ENCODE measurements at regions not wholly inside any gene's neighbourhood (a gene's known extent, or its start where the extent isn't known, plus 50 kb on each side); places are given as distances from the start of the nearest gene placed in this dataset.

DNA sequence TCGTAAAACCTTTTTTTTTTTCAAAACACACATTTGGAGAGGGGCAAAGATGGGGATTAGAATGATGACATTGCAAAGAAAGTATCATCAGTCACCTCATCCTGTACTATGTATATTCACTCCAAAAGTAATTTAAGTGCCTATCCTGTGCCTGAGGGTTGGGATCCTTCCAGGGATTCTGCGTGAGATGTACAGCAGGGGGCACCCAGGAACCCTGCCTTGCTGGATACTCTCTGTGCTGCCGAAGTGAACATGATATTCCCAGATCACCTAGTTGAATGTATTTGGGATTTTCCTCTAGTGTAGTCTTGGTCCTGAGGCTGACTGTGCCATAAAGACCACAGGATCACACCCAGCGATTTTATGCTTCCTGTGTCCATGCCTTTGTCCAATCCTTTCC is 372.7 kb downstream of the IPO8 start:
- in situ Hi-C loops (cut with MboI; ENCODE audit: low pct_ligation_motif_present in 1 of 4, low pct_unique_long_range_greater_than_20kb in 1 of 4, low sequenced_read_pairs in 3 of 4) (no loop called here), intact Hi-C loops (cut with DNase I; ENCODE audit: low total_unique reads) (no loop called here)
- no peaks in the 10 kb centered on the region for H3K36me3 ChIP-seq
- no peaks in the 10 kb centered on the region for H3K27me3 ChIP-seq
- TF ChIP-seq CTCF (IDR thresholded peaks at IDR 0.05) (no peak), POLR2A (IDR thresholded peaks at IDR 0.05) (no peak), POLR2AphosphoS5 (IDR thresholded peaks at IDR 0.05) (no peak), EP300 (IDR thresholded peaks at IDR 0.05; ENCODE audit: low read depth) (no peak)
- no peak overlapping the region for H3K4me3 ChIP-seq
- no peaks in the 10 kb centered on the region for H3K4me1 ChIP-seq
- 65 to 79% methylated on average over 1 to 4 of the region's 4 CpGs for WGBS, 2 donors (ENCODE audit: low coverage in 1 of 2)
- no peak for DNase-seq
- no peaks in the 10 kb centered on the region for H3K9me3 ChIP-seq
- no peak overlapping the region for H3K27ac ChIP-seq

DNA sequence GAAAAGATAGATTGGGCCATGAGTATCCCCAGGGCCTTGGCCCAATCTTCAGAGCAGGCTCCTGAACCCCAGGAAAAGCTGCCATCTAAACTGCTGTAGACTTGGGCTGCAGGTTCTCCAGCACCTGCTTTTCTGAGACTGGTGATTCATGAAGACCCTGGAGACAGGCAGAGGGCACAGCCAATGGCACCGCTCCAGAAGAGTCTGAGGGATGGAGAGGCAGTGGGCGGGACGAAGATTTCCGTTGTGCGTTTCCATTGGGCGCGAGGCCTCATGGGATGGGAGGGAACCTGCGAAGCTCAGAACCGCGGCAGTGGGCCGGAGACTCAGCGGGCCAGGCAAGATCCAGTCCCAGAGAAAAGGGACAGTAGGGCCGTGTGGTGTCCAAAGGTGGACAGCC is 375.1 kb downstream of the IPO8 start:
- in situ Hi-C loops (cut with MboI; ENCODE audit: low pct_ligation_motif_present in 1 of 4, low pct_unique_long_range_greater_than_20kb in 1 of 4, low sequenced_read_pairs in 3 of 4): no loop called here

DNA sequence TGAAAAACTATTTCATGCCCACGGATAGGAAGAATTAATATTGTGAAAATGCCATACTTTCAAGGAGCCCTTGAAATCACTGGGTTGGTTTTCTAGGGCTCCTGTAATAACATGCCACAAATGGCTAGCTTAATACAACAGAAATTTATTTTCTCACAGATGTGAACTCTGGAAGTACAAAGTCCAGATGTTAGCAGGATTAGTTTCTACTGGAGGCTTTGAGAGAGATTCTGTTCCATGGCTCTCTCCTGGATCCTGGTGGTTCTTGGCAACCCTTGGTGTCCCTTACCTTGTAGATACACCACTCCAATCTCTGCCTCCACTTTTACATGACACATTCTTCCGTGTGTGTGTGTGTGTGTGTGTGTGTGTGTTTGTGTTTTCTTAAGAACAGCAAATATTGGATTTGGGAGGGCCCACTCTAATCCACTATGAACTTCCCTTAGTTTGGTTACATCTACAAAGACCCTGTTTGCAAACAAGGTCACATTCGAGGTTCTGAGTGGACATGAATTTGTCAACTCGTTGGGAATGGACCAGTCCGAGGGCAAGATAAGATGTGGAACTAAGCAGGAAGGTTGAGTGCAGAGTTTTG is 381.1 kb downstream of the IPO8 start:
- in situ Hi-C loops (cut with MboI; ENCODE audit: low pct_ligation_motif_present in 1 of 4, low pct_unique_long_range_greater_than_20kb in 1 of 4, low sequenced_read_pairs in 3 of 4): no loop called here
- intact Hi-C loops (cut with DNase I; ENCODE audit: low total_unique reads): no loop called here
- 40 to 54% methylated on average over 5 of the region's 5 CpGs for WGBS, 2 donors (ENCODE audit: low coverage in 1 of 2)
- H3K27me3 ChIP-seq: no peaks in the 10 kb centered on the region
- no peaks in the 10 kb centered on the region for H3K36me3 ChIP-seq
- no peak overlapping the region for H3K4me3 ChIP-seq
- no peaks in the 10 kb centered on the region for H3K9me3 ChIP-seq
- TF ChIP-seq CTCF (IDR thresholded peaks at IDR 0.05) (no peak), POLR2AphosphoS5 (IDR thresholded peaks at IDR 0.05) (no peak), POLR2A (IDR thresholded peaks at IDR 0.05) (no peak), EP300 (IDR thresholded peaks at IDR 0.05; ENCODE audit: low read depth) (no peak)
- DNase-seq: no peak
- H3K27ac ChIP-seq: no peak overlapping the region
- H3K4me1 ChIP-seq: no peaks in the 10 kb centered on the region

More for the DNA sequence above, 375.1 kb downstream of the IPO8 start:
- no peaks in the 10 kb centered on the region for H3K36me3 ChIP-seq
- no peaks in the 10 kb centered on the region for H3K4me1 ChIP-seq
- 93 to 94% methylated on average over 6 to 13 of the region's 13 CpGs for WGBS, 2 donors (ENCODE audit: low coverage in 1 of 2)
- no peak for TF ChIP-seq CTCF (IDR thresholded peaks at IDR 0.05)
- TF ChIP-seq POLR2A (IDR thresholded peaks at IDR 0.05): no peak
- no peak for TF ChIP-seq EP300 (IDR thresholded peaks at IDR 0.05; ENCODE audit: low read depth)
- TF ChIP-seq POLR2AphosphoS5 (IDR thresholded peaks at IDR 0.05): no peak
- H3K4me3 ChIP-seq: no peak overlapping the region
- intact Hi-C loops (cut with DNase I; ENCODE audit: low total_unique reads): no loop called here
- no peaks in the 10 kb centered on the region for H3K27me3 ChIP-seq
- no peak overlapping the region for H3K27ac ChIP-seq
- DNase-seq: no peak
- no peaks in the 10 kb centered on the region for H3K9me3 ChIP-seq

DNA sequence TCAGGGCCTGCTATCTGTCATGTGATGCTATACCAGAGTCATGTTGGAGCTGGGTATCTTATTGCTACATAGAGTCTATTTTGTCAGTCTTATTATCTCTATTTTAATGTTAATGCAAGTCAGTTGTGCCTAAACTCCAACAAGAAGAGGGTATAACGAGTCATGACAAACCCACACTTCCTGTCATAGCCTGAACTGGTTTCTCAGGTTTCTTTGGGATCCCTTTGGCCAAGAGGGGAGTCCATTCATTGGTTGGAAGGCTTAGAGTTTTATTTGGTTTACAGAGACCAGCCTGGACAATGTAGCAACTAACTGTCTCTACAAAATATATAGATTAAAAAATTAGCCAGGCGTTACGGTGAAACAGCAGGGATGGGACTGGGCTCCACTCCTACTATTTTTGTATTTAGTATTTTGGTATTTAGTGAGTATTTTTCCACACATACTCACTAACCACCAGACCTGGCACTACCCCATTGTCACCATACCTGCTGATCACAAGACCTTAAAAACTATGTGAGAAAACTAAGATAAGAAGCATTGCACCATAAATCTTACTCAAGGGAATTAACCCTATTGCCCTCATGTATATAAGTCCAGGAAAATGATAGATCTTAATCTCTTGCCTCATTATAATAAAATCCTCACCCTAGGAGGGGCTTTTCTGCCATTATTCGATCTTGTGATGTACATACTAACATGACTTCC is 387.5 kb downstream of the IPO8 start:
- no peak for DNase-seq
- H3K36me3 ChIP-seq: no peaks in the 10 kb centered on the region
- H3K4me1 ChIP-seq: no peaks in the 10 kb centered on the region
- in situ Hi-C loops (cut with MboI; ENCODE audit: low pct_ligation_motif_present in 1 of 4, low pct_unique_long_range_greater_than_20kb in 1 of 4, low sequenced_read_pairs in 3 of 4) (no loop called here), intact Hi-C loops (cut with DNase I; ENCODE audit: low total_unique reads) (no loop called here)
- H3K27ac ChIP-seq: no peak overlapping the region
- no peaks in the 10 kb centered on the region for H3K9me3 ChIP-seq
- 56 to 79% methylated on average over 4 of the region's 4 CpGs for whole genome bisulfite sequencing, 2 donors (ENCODE audit: low coverage in 1 of 2)
- no peak overlapping the region for H3K4me3 ChIP-seq
- TF ChIP-seq POLR2A (IDR thresholded peaks at IDR 0.05) (no peak), CTCF (IDR thresholded peaks at IDR 0.05) (no peak), POLR2AphosphoS5 (IDR thresholded peaks at IDR 0.05) (no peak), EP300 (IDR thresholded peaks at IDR 0.05; ENCODE audit: low read depth) (no peak)
- no peaks in the 10 kb centered on the region for H3K27me3 ChIP-seq
